ENCODE measurements at regions not wholly inside any gene's neighbourhood (a gene's known extent, or its start where the extent isn't known, plus 50 kb on each side); places are given as distances from the start of the nearest gene placed in this dataset.

DNA sequence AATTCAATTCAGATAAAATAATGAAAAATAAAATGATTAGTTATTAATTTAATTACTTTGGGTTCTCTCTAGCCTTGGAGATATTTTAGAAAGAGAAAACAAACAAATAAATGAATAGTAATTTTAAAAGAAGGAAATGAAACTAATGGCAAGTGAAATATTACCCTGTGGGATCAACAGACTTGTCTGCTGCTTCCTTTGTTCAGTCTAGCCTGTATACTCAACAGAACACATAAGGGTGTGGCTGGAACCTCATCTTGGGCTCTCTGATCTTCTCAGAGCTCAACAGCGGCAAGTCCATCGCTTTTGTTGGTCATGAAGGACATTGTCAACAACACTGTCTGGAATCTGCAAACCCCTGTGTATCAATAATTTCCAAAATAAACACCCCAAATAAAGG, 904.9 kb downstream of the IPMK start (continued):
- no peak for TF ChIP-seq ZBTB33 (IDR thresholded peaks at IDR 0.05; ENCODE audit: borderline replicate concordance, low read depth)
- no peak for TF ChIP-seq YY1 (IDR thresholded peaks at IDR 0.05; ENCODE audit: low read depth)
- no peak for TF ChIP-seq GATA2 (CRISPR knock-in tag; IDR thresholded peaks at IDR 0.05)
- TF ChIP-seq RAD21 (IDR thresholded peaks at IDR 0.05; ENCODE audit: low read length): no peak
- no peak for TF ChIP-seq EZH2phosphoT487 (IDR thresholded peaks at IDR 0.05; ENCODE audit: borderline replicate concordance, low read depth)
- TF ChIP-seq TAF1 (IDR thresholded peaks at IDR 0.05; ENCODE audit: borderline replicate concordance, low read depth, low read length): no peak
- no peak for TF ChIP-seq SMC3 (IDR thresholded peaks at IDR 0.05; ENCODE audit: low read depth, low read length)
- no peak for TF ChIP-seq EP300 (IDR thresholded peaks at IDR 0.05; ENCODE audit: borderline replicate concordance in 1 of 2, low read depth in 1 of 2, low read length in 1 of 2)
- no peak for TF ChIP-seq POLR2AphosphoS5 (IDR thresholded peaks at IDR 0.05; ENCODE audit: low read depth, low read length)

DNA sequence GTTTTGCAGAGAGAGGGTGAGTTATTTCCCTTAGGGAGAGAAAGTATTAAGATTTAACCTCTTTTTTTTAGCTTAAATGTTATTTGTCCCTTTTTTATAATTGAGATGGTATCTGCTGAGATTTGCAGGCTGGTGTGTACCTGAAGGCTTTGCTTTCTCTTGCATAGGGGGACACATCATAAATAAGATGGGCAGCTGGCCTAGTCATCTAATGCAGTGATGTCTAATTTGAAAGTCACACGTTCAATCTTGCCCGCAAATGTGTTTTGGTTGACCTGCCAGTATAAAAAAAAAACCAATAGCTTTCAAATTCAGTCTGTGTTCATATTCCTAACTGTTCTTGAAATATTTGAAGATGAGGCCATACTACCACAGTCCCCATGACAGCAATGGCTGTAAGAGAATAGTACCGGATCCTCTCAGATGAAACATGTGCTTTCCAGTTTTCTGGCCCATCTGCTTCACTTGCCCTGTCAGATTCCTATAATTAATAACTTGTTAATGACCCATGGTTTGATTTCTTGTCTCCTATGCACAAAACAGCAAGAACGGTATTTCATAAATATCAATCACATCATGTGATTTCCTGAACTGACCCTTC, 914.2 kb downstream of the IPMK start:
- no peak overlapping the region for H2AFZ ChIP-seq (ENCODE audit: low read depth)
- H3K36me3 ChIP-seq (replicated peaks in 1 of 2; ENCODE audit: control insufficient read depth in 1 of 2, insufficient read depth in 2 of 2, low read length in 1 of 2): no peaks in the 10 kb centered on the region
- no peaks in the 10 kb centered on the region for H3K27me3 ChIP-seq (ENCODE audit: insufficient read depth)
- no peaks in the 10 kb centered on the region for H3K79me2 ChIP-seq (ENCODE audit: insufficient read depth)
- H3K4me3 ChIP-seq (ENCODE audit: low read depth in 2 of 2, low read length in 1 of 2): no peak overlapping the region
- CTCF ChIA-PET: interaction anchor here (0.6 kb wide), 1 partner anchor 14 kb away, joined by 3 read pairs; no protein-coding TSS in a partner anchor
- no peak overlapping the region for H3K9ac ChIP-seq
- no peak overlapping the region for H3K27ac ChIP-seq (ENCODE audit: low read depth in 2 of 2, low read length in 1 of 2)
- H3K4me1 ChIP-seq (ENCODE audit: control insufficient read depth in 1 of 2, insufficient read depth in 2 of 2, low read depth in 1 of 2, low read length in 1 of 2): no peaks in the 10 kb centered on the region
- TF ChIP-seq USF1 (IDR thresholded peaks at IDR 0.05; ENCODE audit: borderline replicate concordance, low read depth) (no peak), GABPA (IDR thresholded peaks at IDR 0.05; ENCODE audit: low read depth) (no peak), RAD21 (IDR thresholded peaks at IDR 0.05; ENCODE audit: low read length) (no peak), NRF1 (IDR thresholded peaks at IDR 0.05; ENCODE audit: low read depth, low read length) (no peak), MAX (IDR thresholded peaks at IDR 0.05; ENCODE audit: low read depth) (no peak), TCF12 (IDR thresholded peaks at IDR 0.05) (no peak), SIN3A (IDR thresholded peaks at IDR 0.05; ENCODE audit: borderline replicate concordance, low read depth, low read length) (no peak), NFIC (IDR thresholded peaks at IDR 0.05; ENCODE audit: borderline replicate concordance) (no peak), GATA2 (CRISPR knock-in tag; IDR thresholded peaks at IDR 0.05) (no peak), TEAD4 (IDR thresholded peaks at IDR 0.05; ENCODE audit: borderline replicate concordance, insufficient read depth) (no peak), SMC3 (IDR thresholded peaks at IDR 0.05; ENCODE audit: low read depth, low read length) (no peak), PBX3 (IDR thresholded peaks at IDR 0.05) (no peak), POLR2AphosphoS5 (IDR thresholded peaks at IDR 0.05; ENCODE audit: low read depth, low read length) (no peak), IRF3 (IDR thresholded peaks at IDR 0.05; ENCODE audit: low read depth, low read length) (no peak), YY1 (IDR thresholded peaks at IDR 0.05; ENCODE audit: low read depth) (no peak), RCOR1 (IDR thresholded peaks at IDR 0.05; ENCODE audit: low read length) (no peak), EP300 (IDR thresholded peaks at IDR 0.05; ENCODE audit: borderline replicate concordance in 1 of 2, low read depth in 1 of 2, low read length in 1 of 2) (no peak), ZBTB33 (IDR thresholded peaks at IDR 0.05; ENCODE audit: borderline replicate concordance, low read depth) (no peak)
- DNase-seq: no peak
- no peaks in the 10 kb centered on the region for H3K9me2 ChIP-seq
- WGBS (ENCODE audit: low lambda C conversion rate): 34% methylated on average over 4 of the region's 4 CpGs
- H4K20me1 ChIP-seq (ENCODE audit: insufficient read depth): no peaks in the 10 kb centered on the region
- POLR2A ChIA-PET: no interaction called here
- H3K4me2 ChIP-seq: no peak overlapping the region
- H3K9me3 ChIP-seq: no peaks in the 10 kb centered on the region
- H3F3A ChIP-seq (replicated peaks; ENCODE audit: insufficient read depth): no peaks in the 10 kb centered on the region
